Middle frontal gyrus (tissue), 1 donor: ENCODE measurements at regions not wholly inside any gene's neighbourhood (a gene's known extent, or its start where the extent isn't known, plus 50 kb on each side); places are given as distances from the start of the nearest gene placed in this dataset.
"Not testable (repeated sequence)": the region's sequence is repeated elsewhere in the genome, so short reads cannot be mapped to it uniquely, and the experiment has no call there.

Experiments
- DNase-seq: peaks from one replicate; pipeline ENCODE4 v3.0.0-alpha.2; 2015; ENCODE audit warnings: low spot score; ENCODE audit errors: extremely low spot score

DNA sequence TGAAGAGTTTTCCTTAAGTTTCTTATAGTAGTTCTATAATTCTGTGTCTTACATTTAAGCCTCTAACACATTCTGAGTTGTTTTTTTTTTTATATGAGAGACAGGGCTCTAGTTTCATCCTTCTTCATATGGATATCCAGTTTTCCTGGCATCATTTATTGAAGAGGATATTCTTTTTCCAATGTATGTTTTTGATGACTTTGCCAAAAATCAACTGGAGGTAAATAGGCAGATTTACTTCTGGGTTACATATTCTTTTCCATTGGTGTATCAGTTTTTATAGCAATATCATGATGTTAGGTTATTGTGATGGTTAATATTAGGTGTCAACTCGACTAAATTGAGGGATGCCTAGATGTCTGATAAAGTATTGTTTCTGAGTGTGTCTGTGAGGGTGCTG is 650.7 kb upstream of the GRID2 start:
- DNase-seq = no peak

GRCh38 chr4:91681091-91681490 is 622.7 kb upstream of the GRID2 start:
- DNase-seq = no peak

DNA sequence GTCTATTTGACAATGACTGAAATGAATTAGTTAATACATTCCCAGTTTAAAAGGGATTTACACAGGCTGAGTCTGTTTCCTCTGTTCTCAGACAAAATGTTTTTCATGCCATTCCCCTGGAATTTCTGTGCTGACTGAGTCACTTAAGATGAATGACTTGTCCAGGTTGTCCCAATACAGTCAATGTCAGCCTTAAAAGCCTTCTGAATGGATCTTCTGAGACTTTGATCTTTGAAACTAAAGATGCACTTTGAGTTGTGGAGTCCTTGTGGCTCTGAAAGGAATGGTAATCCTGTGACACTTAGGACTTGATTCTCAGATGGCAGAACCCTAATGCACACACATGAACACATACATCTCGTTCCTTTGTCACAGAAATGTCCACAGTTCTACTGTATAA is 622.2 kb upstream of the GRID2 start:
- DNase-seq = no peak

DNA sequence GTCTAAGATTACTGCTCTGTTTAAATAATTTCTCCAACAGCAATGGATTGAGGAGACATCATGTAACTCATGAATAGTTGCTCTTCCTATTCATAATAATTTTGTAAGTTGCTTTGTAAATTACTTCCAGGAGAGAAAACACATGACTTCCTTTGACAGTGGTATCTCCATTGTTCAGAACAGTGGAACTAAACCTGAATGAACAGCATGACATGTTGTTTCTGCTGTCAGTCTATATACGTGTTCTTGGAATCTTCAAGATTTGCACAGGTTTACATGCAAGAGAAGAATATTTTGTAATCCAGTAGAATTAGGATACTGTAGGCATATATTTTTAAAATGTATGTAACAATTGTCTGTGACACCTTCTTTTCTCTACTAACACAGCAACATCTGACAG is 618.8 kb upstream of the GRID2 start:
- DNase-seq = no peak

GRCh38 chr4:91688413-91688812 is 615.4 kb upstream of the GRID2 start:
- no peak for DNase-seq

- not testable (repeated sequence) for DNase-seq
Observed at GRCh38 chr4:91699691-91700090, 604.1 kb upstream of the GRID2 start.

GRCh38 chr4:91729851-91730250 is 573.9 kb upstream of the GRID2 start:
- no peak for DNase-seq

GRCh38 chr4:91734682-91735081 is 569.1 kb upstream of the GRID2 start:
- DNase-seq = no peak

DNA sequence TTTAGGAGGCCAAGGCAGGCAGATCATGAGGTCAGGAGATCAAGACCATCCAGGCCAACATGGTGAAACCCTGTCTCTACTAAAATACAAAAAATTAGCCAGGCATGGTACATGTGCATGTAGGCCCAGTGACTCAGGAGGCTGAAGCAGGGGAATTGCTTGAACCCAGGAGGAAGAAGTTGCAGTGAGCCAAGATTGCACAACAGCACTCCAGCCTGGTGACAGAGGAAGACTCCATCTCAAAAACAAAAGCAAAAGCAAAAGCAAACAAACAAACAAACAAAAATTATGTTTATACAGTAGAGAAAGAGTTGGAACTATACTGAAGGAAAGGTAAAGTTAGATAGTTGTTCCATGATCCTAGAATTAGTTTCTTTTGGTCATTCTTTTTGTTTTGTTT is 564.9 kb upstream of the GRID2 start:
- not testable (repeated sequence) for DNase-seq

GRCh38 chr4:91746551-91746950 is 557.2 kb upstream of the GRID2 start:
- DNase-seq = no peak

GRCh38 chr4:91751961-91752360 is 551.8 kb upstream of the GRID2 start:
- DNase-seq = no peak

GRCh38 chr4:91754716-91755115 is 549.0 kb upstream of the GRID2 start:
- DNase-seq = no peak

DNA sequence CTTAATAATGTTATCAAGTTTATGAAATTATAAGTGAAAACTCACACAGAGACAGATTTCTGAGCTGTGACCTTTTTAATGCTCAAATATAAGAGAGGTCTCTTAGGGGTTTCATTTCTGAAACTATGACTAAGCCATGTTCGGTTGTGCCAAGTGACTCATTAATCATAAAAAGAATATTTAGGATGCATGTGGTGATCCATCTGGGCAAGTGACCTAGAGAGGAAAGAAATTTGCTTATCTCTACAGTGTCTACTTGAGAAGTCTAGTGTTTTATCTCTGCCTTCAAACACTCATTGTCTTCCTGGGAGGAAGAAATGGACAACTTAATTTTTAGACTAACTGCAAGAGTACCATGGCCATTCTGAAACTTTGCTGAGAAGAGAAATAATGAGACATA is 545.3 kb upstream of the GRID2 start:
- DNase-seq = no peak

- DNase-seq = no peak
Observed at GRCh38 chr4:91764085-91764484, 539.7 kb upstream of the GRID2 start.

- no peak for DNase-seq
Observed at GRCh38 chr4:91769912-91770311, 533.9 kb upstream of the GRID2 start.

DNA sequence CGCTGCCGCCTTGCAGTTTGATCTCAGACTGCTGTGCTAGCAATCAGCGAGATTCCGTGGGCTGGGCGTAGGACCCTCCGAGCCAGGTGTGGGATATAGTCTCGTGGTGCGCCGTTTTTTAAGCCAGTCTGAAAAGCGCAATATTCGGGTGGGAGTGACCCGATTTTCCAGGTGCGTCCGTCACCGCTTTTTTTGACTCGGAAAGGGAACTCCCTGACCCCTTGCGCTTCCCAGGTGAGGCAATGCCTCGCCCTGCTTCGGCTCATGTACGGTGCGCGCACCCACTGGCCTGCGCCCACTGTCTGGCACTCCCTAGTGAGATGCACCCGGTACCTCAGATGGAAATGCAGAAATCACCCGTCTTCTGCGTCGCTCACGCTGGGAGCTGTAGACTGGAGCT is 512.1 kb upstream of the GRID2 start:
- DNase-seq = not testable (repeated sequence)

DNA sequence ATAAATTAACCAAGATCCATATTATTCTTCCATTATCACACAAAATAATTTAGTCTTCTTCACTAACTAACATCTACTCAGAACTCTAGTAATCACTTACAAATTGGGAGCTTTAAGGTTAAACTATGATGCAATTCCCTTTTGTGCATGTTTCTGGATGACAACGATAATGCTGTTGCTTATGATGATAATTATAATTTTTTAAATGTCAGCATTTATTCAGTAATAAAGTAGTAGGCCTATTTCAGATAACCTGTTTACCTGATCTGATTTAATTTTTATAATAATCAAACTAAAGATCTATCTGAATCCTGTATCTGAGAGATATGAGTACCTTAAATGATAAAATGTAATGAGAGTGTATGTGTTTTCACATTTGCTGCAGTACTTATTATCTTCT is 507.8 kb upstream of the GRID2 start:
- no peak for DNase-seq

GRCh38 chr4:91812319-91812718 is 491.4 kb upstream of the GRID2 start:
- DNase-seq = no peak

DNA sequence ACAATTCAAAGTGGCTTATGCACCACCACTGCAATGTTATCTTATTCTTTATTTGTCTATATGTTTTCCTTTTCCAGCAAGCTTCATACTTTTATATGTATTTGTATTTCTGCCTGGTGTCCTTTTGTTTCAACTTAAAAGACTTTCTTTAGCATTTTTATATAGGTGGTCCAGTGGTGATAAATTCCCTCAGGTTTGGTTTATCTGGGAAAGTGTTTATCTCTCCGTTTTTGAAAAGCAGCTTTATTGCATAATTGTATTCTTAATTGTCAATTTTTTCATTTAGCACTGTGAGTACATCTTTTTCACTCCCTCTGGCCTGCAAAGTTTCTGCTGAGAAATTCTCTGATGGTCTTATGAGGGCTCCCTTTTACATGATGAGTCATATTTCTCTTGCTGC is 479.0 kb upstream of the GRID2 start:
- DNase-seq = no peak

DNA sequence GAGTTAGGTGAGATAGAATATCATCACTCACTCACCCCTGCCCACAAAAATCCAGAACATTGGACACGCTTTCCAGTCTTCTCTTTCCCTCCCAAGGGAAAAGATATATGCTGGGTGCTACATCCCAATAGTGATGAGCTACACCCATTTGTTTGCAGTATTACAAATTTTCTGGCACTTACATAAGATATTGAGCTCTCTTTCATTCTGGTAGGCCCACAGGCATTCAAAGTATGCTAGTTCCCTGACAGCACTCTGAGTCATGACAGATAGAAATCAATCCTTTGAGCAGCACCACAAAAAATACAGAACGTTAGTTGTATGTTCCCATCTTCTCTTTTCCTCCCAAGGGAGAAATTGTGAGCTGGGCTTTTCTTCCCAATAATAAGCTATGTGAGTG is 477.6 kb upstream of the GRID2 start:
- DNase-seq = no peak

GRCh38 chr4:91827914-91828313 is 475.9 kb upstream of the GRID2 start:
- no peak for DNase-seq

DNA sequence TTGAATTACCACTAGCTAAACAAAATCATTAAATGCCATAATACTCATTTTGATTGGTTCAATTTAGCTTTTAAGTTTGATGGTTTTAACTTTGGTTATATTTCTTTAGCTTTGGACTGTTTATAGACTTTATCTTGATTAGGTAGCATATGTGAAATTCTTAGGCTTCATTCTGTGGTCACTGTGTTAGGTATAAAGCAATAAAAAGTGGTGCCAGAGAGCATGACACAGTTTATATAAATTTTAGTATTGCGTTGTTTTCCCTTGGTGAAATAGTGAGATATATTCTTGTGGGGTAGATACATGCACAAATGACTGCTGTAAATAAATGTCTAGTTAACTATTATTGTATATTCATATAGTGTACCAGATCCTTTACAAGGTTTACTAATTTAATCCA is 474.2 kb upstream of the GRID2 start:
- DNase-seq = no peak

DNA sequence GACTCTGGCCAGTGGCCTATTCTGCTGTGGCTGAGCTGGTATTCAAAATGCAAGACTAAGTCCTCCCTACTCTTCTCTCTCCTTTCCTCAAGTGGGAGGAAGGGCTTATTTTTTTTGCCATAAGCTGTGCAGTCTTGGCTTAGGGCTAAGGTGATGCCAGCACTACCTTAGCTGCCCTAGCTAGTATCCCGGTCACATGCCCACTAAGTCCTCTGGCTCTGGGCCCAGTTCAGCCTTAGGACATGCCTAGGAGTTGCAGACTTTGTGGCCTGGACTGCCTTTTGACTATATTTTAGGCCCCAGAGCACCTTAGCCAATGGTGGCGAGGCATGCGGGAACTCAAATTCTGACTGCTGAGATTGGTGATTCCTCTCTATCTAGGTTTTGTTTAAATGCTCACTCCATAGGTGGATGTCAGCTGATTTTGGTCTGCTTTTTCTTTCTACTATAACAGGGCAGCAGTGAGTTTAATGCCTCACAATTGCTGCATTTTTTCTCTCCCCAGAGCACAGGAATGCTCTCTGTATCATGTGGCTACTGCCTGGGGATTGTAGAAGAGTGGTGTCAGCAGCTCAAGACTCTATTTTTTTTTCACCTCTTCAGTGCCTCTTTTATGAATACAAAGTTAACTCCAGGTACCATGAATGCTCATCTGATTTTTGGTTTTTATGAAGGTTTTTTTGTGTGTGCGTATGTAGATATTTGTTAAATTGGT is 472.9 kb upstream of the GRID2 start:
- DNase-seq = no peak

GRCh38 chr4:91837608-91838029 is 466.1 kb upstream of the GRID2 start:
- no peak for DNase-seq
